K562 (cell line): ENCODE measurements at regions not wholly inside any gene's neighbourhood (a gene's known extent, or its start where the extent isn't known, plus 50 kb on each side); places are given as distances from the start of the nearest gene placed in this dataset.

Experiments used
- ATAC-seq: fragments of 200-7000 bp; cut with Tn5 transposase; 3 replicates; pipeline ENCODE4 v1.9.1; 2020; ENCODE audit warnings: moderate library complexity
- BruUV-seq: library from RNA; stranded (reverse); fragments of 400-500 nt; replicated peaks from 2 replicates; lab custom pipeline; 2021; lab: Mats Ljungman, UMichigan
- CTCF ChIA-PET: fragments of 300-600 bp; formaldehyde crosslinking; extraction: SDS; loops from one replicate; lab custom pipeline; 2021; ENCODE audit warnings: low intra/inter-chr PET ratio; lab: Yijun Ruan, JAX
- POLR2A ChIA-PET: fragments of 300-600, 350-650 bp; sonication (Branson Sonifier 250); formaldehyde crosslinking; extraction: SDS; loops from one replicate; lab custom pipeline; 2021; ENCODE audit warnings: antibody characterized with exemption, inconsistent platforms; lab: Yijun Ruan, JAX
- DNase-seq, 4 experiments: peaks; one replicate each; pipeline versions ENCODE4 v3.0.0 to v3.0.0-alpha.2; 2011 to 2018; ENCODE audit warnings: low spot score in 3 of 4, mixed read lengths in 3 of 4; ENCODE audit errors: extremely low read depth in 1 of 4
- FAIRE-seq: peaks from 2 replicates; lab custom pipeline; 2011; peaks lifted over from hg19 to GRCh38; lab: Jason Lieb, UNC
- H2AFZ ChIP-seq: 2 replicates; pipeline ENCODE4 v1.6.0; 2011; ENCODE audit warnings: low read depth, low read length, control low read depth, inconsistent platforms
- H3K27ac ChIP-seq: fragments of 200-600 bp; 3 replicates; pipeline ENCODE4 v1.8.0; 2011; ENCODE audit warnings: low read depth, mild to moderate bottlenecking, control low read depth, inconsistent platforms, low read length, moderate library complexity, mixed read lengths; ENCODE audit errors: extremely low read depth
- H3K27me3 ChIP-seq, 2 experiments: fragments of 300-600 bp in 1 of 2; 2 replicates in 1 of 2; 3 replicates in 1 of 2; pipeline versions ENCODE4 v1.6.0 to v1.8.0; 2011; ENCODE audit warnings: inconsistent platforms in 2 of 2, low read length in 2 of 2, mild to moderate bottlenecking in 1 of 2, mixed read lengths in 1 of 2, moderate library complexity in 1 of 2; ENCODE audit not compliant: control insufficient read depth in 2 of 2, insufficient read depth in 2 of 2
- H3K36me3 ChIP-seq: fragments of 300-600 bp; 3 replicates; pipeline ENCODE4 v1.8.0; 2011; ENCODE audit warnings: mild to moderate bottlenecking, low read length, inconsistent platforms; ENCODE audit not compliant: control insufficient read depth, insufficient read depth
- H3K4me1 ChIP-seq, 2 experiments: fragments of 200-600 bp in 1 of 2; replicated peaks in 1 of 2; 2 replicates in 1 of 2; 3 replicates in 1 of 2; pipeline versions ENCODE4 v1.5.1 to v1.8.0; 2011; ENCODE audit warnings: inconsistent platforms in 2 of 2, low read length in 2 of 2, mild to moderate bottlenecking in 1 of 2, mixed read lengths in 1 of 2, moderate library complexity in 1 of 2; ENCODE audit not compliant: control insufficient read depth in 2 of 2, insufficient read depth in 2 of 2
- H3K4me2 ChIP-seq: 2 replicates; pipeline ENCODE4 v1.6.1; 2011; ENCODE audit warnings: low read length, control low read depth, inconsistent platforms, mixed read lengths; ENCODE audit not compliant: insufficient read depth
- H3K4me3 ChIP-seq: fragments of 200-600 bp; sonication (generic), shearing (Covaris generic); 2 replicates; pipeline ENCODE4 v1.5.1; 2016; ENCODE audit warnings: control low read depth, inconsistent platforms
- H3K79me2 ChIP-seq: fragments of 200-600 bp; 3 replicates; pipeline ENCODE4 v1.8.0; 2011; ENCODE audit warnings: low read length, inconsistent platforms; ENCODE audit not compliant: control insufficient read depth, insufficient read depth
- H3K9ac ChIP-seq, 2 experiments: 2 replicates each; pipeline versions ENCODE4 v1.6.0 to v1.6.1; 2011; ENCODE audit warnings: low read depth in 2 of 2, low read length in 2 of 2, control low read depth in 1 of 2, inconsistent platforms in 1 of 2, mild to moderate bottlenecking in 1 of 2, mixed read lengths in 1 of 2; ENCODE audit not compliant: insufficient read depth in 1 of 2
- H3K9me1 ChIP-seq: one replicate; pipeline ENCODE4 v1.6.0; 2011; ENCODE audit warnings: inconsistent platforms, mild to moderate bottlenecking, low read length, moderate library complexity; ENCODE audit not compliant: control insufficient read depth, insufficient read depth
- H3K9me3 ChIP-seq: replicated peaks from 2 replicates; pipeline ENCODE4 v1.5.1; 2011; ENCODE audit warnings: low read depth, low read length, inconsistent platforms; ENCODE audit not compliant: control insufficient read depth, insufficient read depth
- H4K20me1 ChIP-seq: replicated peaks from 2 replicates; pipeline ENCODE4 v1.6.1; 2011; ENCODE audit warnings: low read length, inconsistent platforms, mixed read lengths; ENCODE audit not compliant: control insufficient read depth, insufficient read depth
- ARID4B ChIP-seq: sonication (generic); formaldehyde crosslinking; IDR thresholded peaks from 2 replicates; pipeline ENCODE4 v1.8.0; 2022; ENCODE audit warnings: mild to moderate bottlenecking, missing genetic modification reagents
- ATF7 ChIP-seq: fragments of 450-650 bp; IDR thresholded peaks from 2 replicates; pipeline ENCODE4 v1.7.1; 2014; ENCODE audit warnings: mild to moderate bottlenecking, moderate library complexity
- CHCHD3 ChIP-seq: fragments of 250-450 bp; sonication (Bioruptor Pico); IDR thresholded peaks from 2 replicates; pipeline ENCODE4 v2.1.2; 2022; ENCODE audit warnings: mild to moderate bottlenecking
- DIDO1 ChIP-seq: fragments of 450-650 bp; IDR thresholded peaks from 2 replicates; pipeline ENCODE4 v1.6.1; 2016; ENCODE audit warnings: low read depth, missing biosample characterization, missing genetic modification characterization
- ILF3 ChIP-seq: fragments of 450-650 bp; IDR thresholded peaks from 2 replicates; pipeline ENCODE4 v1.6.1; 2018; ENCODE audit warnings: antibody characterized with exemption, mild to moderate bottlenecking, moderate library complexity, borderline replicate concordance
- MAFK ChIP-seq: IDR thresholded peaks from 2 replicates; pipeline ENCODE4 v1.6.1; 2011; ENCODE audit warnings: low read length, improper control_type of control experiment
- PCBP1 ChIP-seq: fragments of 200-400 bp; formaldehyde crosslinking; IDR thresholded peaks from 2 replicates; pipeline ENCODE4 v1.6.1; 2018; ENCODE audit warnings: mild to moderate bottlenecking, low read depth, low read length; ENCODE audit not compliant: poor library complexity, severe bottlenecking
- POLR2B ChIP-seq: fragments of 450-650 bp; IDR thresholded peaks from 2 replicates; pipeline ENCODE4 v1.6.1; 2018; ENCODE audit warnings: low read depth; ENCODE audit not compliant: partially characterized antibody
- TSC22D4 ChIP-seq: fragments of 450-650 bp; IDR thresholded peaks from 2 replicates; pipeline ENCODE4 v1.6.1; 2016; ENCODE audit warnings: missing genetic modification characterization, missing biosample characterization, control low read depth
- ZNF41 ChIP-seq: fragments of 250-450 bp; sonication (Bioruptor Pico); conservative IDR thresholded peaks from 2 replicates; pipeline ENCODE4 v1.4.0; 2020; ENCODE audit warnings: mild to moderate bottlenecking
- ZNF444 ChIP-seq: fragments of 250-450 bp; sonication (Bioruptor Pico); IDR thresholded peaks from 2 replicates; pipeline ENCODE4 v1.4.0; 2020; ENCODE audit warnings: mild to moderate bottlenecking, moderate library complexity
- WGBS: fragments of 100-300 bp; shearing (Covaris generic); methylation state at CpG from one replicate; pipeline ENCODE4 v1.1.6; 2016; ENCODE audit warnings: low coverage, mixed read lengths; ENCODE audit not compliant: insufficient coverage; ENCODE audit errors: missing lambda C conversion rate; 5-methylcytosine and 5-hydroxymethylcytosine counted together
- in situ Hi-C: fragments of 300-500 bp; cut with MboI; formaldehyde crosslinking; loops from 4 replicates; pipeline ENCODE4 v1.15.0; 2018; ENCODE audit warnings: inconsistent platforms, mixed read lengths
- intact Hi-C: fragments of 100-400 bp; cut with micrococcal nuclease; formaldehyde crosslinking; loops from 2 replicates; pipeline ENCODE4 v1.14.2; 2022
- TF ChIP-seq, protein P1 (sequence below): fragments of 450-650 bp; formaldehyde crosslinking; IDR thresholded peaks from 2 replicates; pipeline ENCODE4 v1.4.0; 2020; ENCODE audit warnings: mild to moderate bottlenecking, moderate library complexity

GRCh38 chr10:125424191-125424847 lies 258.6 kb downstream of the TEX36 start:
- intact Hi-C loops (no loop called here), in situ Hi-C loops (no loop called here)
- ATAC-seq, result no peak
- ChIA-PET CTCF (no interaction called here), POLR2A (no interaction called here)
- Histone ChIP-seq H3K79me2 (no peaks in the 10 kb centered on the region), H3K27ac (no peak overlapping the region), H3K9me3 (no peaks in the 10 kb centered on the region), H3K4me2 (no peak overlapping the region), H3K9ac (no peak overlapping the region), H3K4me1 (no peaks in the 10 kb centered on the region), H3K9me1 (no peaks in the 10 kb centered on the region), H3K36me3 (no peaks in the 10 kb centered on the region), H3K4me3 (no peak overlapping the region), H3K27me3 (peaks cover 5 to 25% of the 10 kb centered on the region in 2 experiments; a peak in 3 of 5 replicates), H2AFZ (no peak overlapping the region), H4K20me1 (no peaks in the 10 kb centered on the region)
- no TSS peak for BruUV-seq
- TF ChIP-seq ZNF444 (CRISPR knock-in tag), result no peak
- TF ChIP-seq ARID4B (CRISPR knock-in tag), result no peak
- TF ChIP-seq ATF7, result no peak
- TF ChIP-seq DIDO1 (tag), result no peak
- no peak for TF ChIP-seq CHCHD3
- TF ChIP-seq MAFK, result no peak
- TF ChIP-seq ILF3, result no peak
- no peak for TF ChIP-seq PCBP1
- TF ChIP-seq TSC22D4 (tag), result no peak
- TF ChIP-seq POLR2B, result no peak
- TF ChIP-seq, protein P1, sequence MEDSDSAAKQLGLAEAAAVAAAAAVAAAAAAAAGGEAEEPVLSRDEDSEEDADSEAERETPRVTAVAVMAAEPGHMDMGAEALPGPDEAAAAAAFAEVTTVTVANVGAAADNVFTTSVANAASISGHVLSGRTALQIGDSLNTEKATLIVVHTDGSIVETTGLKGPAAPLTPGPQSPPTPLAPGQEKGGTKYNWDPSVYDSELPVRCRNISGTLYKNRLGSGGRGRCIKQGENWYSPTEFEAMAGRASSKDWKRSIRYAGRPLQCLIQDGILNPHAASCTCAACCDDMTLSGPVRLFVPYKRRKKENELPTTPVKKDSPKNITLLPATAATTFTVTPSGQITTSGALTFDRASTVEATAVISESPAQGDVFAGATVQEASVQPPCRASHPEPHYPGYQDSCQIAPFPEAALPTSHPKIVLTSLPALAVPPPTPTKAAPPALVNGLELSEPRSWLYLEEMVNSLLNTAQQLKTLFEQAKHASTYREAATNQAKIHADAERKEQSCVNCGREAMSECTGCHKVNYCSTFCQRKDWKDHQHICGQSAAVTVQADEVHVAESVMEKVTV (CRISPR knock-in tag), result no peak
- TF ChIP-seq ZNF41, result no peak
- WGBS, result 0% methylated on average over 10 of the region's 13 CpGs
- FAIRE-seq, result no peak
- no peak for DNase-seq
